ENCODE measurements at regions not wholly inside any gene's neighbourhood (a gene's known extent, or its start where the extent isn't known, plus 50 kb on each side); places are given as distances from the start of the nearest gene placed in this dataset.

DNA sequence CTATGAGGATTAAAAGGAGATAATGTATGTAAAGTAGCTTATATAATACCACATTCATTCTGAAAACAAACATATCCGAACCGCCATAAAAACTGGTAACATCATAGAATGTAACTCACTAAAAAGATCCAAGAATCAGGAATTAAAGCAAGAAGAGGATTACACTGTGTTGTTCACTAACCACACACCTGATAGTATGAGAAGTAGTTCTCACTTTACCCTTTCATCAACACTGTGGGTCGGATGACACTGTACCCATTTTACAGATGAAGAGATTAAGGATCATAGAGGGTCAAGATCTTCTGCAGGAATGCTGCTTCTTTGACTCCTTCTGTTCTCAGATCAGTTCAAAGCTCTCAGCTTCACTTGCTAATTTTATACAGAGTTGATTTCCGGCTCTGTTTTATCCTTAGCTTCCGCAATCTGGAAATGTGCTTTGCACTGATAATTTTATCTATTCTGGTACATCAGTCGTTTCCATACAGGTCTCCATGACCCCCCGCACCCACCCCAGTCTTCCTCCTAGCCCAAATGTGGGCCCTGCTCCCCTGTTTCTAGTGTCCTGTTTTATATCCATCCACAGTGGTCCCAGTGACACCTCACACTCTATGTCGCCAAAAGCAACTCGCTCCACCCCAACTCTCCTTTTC is 288.6 kb upstream of the CCL2 start:
- DNase-seq (no peak), ATAC-seq (no peak)
- Histone ChIP-seq H3K27me3 (no peaks in the 10 kb centered on the region), H3K4me3 (no peak overlapping the region), H3K4me1 (peaks cover 2% of the 10 kb centered on the region), H3K27ac (no peak overlapping the region), H3K9me3 (no peaks in the 10 kb centered on the region), H3K36me3 (no peaks in the 10 kb centered on the region)
- intact Hi-C loops (cut with DNase I) = no loop called here
- TF ChIP-seq CTCF (IDR thresholded peaks at IDR 0.05) = no peak

DNA sequence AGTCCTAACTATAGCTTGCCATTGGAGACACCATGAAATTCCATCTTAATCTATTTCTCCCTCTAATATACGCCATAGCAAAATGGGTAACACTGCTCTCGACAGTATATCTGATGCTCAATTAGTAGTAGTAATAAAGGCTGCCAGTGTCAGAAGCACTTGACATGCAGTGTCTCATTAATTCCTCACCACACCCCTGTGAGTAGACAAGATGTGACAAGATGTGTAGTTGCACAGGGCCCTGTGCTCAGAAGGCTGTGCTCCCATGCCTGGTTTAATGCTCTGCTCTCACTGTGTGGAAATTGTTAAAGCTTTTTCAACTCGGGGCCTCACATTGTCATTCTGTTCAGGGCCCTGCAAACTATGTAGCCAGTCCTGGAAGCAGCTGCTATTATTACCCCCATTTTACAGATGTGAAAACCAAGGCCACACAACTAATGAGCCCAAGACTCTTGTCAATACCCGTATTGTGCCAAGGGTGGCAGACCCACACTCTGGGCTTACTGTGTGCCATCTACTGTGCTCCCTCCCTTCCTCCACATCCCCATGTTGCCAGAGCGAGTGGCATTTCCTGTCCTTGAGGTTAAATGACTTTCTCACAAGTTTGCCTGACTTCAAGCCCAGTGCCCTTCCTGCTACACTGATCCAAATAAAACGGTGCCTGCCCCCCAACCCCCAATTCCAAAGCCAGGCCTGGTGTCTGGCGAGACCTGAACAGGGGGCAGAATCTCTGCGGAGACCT is 287.3 kb upstream of the CCL2 start:
- ATAC-seq = no peak
- intact Hi-C loops (cut with DNase I) = no loop called here
- no peak for TF ChIP-seq CTCF (IDR thresholded peaks at IDR 0.05)

DNA sequence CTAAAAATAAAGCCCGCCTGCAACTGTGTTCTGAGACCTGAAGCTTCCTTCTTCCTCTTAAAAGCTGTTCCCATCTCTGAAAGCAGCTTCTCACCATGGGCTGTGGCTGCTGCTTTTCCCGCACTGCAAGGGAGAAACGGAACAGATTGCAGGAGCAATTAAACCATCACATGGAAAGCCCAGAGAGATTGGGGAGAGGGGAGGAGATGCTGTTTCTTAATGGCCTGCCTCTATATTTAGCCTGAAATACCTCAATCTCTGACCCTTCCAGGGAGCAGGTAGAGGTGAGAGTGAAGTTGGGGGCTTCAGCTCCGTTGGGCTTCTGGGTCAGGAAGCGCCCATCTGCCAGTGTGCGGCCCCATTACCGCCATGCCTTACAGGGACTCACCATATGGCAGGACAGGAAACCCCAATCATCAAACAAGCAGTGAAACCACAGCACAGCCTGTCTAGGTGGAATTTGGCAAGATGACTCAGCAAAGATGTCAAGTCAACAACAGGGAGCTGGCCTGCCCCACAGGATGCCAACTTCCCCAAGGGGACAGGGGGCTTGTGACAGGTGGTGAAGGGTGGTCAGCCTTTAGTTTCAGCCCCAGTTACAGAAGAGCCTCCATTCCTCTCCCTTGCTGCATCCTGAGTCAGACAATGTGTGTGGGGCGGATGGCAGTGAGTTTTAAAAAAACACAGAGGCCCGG is 286.6 kb upstream of the CCL2 start:
- intact Hi-C loops (cut with DNase I) = no loop called here
- no peak overlapping the region for H3K4me3 ChIP-seq
- no peaks in the 10 kb centered on the region for H3K36me3 ChIP-seq
- no peak for ATAC-seq
- TF ChIP-seq CTCF (IDR thresholded peaks at IDR 0.05) = no peak
- peaks cover 2% of the 10 kb centered on the region for H3K4me1 ChIP-seq
- H3K27ac ChIP-seq = no peak overlapping the region
- no peak for DNase-seq
- H3K9me3 ChIP-seq = no peaks in the 10 kb centered on the region
- H3K27me3 ChIP-seq = no peaks in the 10 kb centered on the region

More for the DNA sequence above, 287.3 kb upstream of the CCL2 start:
- Histone ChIP-seq H3K27ac (no peak overlapping the region), H3K36me3 (no peaks in the 10 kb centered on the region), H3K9me3 (no peaks in the 10 kb centered on the region), H3K4me3 (no peak overlapping the region), H3K27me3 (no peaks in the 10 kb centered on the region), H3K4me1 (peaks cover 2% of the 10 kb centered on the region)
- no peak for DNase-seq

GRCh38 chr17:33970279-33970678 is 284.8 kb upstream of the CCL2 start:
- intact Hi-C loops (cut with DNase I) = no loop called here
- Histone ChIP-seq H3K27me3 (no peaks in the 10 kb centered on the region), H3K4me3 (no peak overlapping the region), H3K27ac (no peak overlapping the region), H3K36me3 (no peaks in the 10 kb centered on the region), H3K9me3 (no peaks in the 10 kb centered on the region), H3K4me1 (no peaks in the 10 kb centered on the region)
- no peak for TF ChIP-seq CTCF (IDR thresholded peaks at IDR 0.05)
- no peak for ATAC-seq
- no peak for DNase-seq

DNA sequence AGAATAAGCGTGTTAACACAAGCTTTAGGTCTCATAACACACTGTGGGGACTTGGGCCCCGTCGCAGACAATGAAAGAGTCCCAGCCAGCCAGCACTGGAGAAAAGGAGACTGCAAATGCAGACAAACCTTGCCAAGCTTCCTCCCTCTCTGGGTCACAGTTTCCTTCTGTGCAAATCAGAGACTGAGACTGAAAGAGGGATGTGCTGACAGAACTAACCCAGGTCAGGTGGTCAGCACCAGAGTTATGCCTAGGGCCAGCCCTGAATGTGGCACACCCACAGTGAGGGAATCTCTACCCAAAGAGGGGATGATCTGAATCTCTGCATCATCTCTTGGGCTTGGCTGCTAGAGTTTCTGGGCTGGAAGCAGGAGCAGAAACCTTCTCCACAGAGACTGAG is 282.3 kb upstream of the CCL2 start:
- TF ChIP-seq CTCF (IDR thresholded peaks at IDR 0.05) = no peak
- no peaks in the 10 kb centered on the region for H3K4me1 ChIP-seq
- H3K36me3 ChIP-seq = no peaks in the 10 kb centered on the region
- H3K27me3 ChIP-seq = peaks cover 10% of the 10 kb centered on the region
- H3K27ac ChIP-seq = no peak overlapping the region
- no peaks in the 10 kb centered on the region for H3K9me3 ChIP-seq
- no peak overlapping the region for H3K4me3 ChIP-seq
- intact Hi-C loops (cut with DNase I) = no loop called here
- no peak for ATAC-seq
- DNase-seq = no peak

Measured in upper lobe of right lung (tissue), 1 donor.